K562 (cell line): ENCODE measurements at regions not wholly inside any gene's neighbourhood (a gene's known extent, or its start where the extent isn't known, plus 50 kb on each side); places are given as distances from the start of the nearest gene placed in this dataset.

ENCODE experiments used
- ARID1B ChIP-seq: fragments of 450-650 bp; IDR thresholded peaks from 2 replicates; pipeline ENCODE4 v1.6.1; 2016; ENCODE audit warnings: antibody characterized with exemption, mild to moderate bottlenecking, inconsistent platforms
- CBFA2T2 ChIP-seq: fragments of 450-650 bp; conservative IDR thresholded peaks from 2 replicates; pipeline ENCODE4 v1.6.1; 2017; ENCODE audit warnings: mild to moderate bottlenecking
- CBX1 ChIP-seq: sonication (generic); IDR thresholded peaks from 2 replicates; pipeline ENCODE4 v1.6.1; 2016; ENCODE audit warnings: antibody characterized with exemption, low read depth, mild to moderate bottlenecking
- CEBPB ChIP-seq: fragments of 450-650 bp; IDR thresholded peaks from 2 replicates; pipeline ENCODE4 v1.6.1; 2016; ENCODE audit warnings: missing genetic modification characterization, missing compliant biosample characterization
- CTBP1 ChIP-seq: fragments of 450-650 bp; IDR thresholded peaks from 2 replicates; pipeline ENCODE4 v1.6.1; 2016; ENCODE audit warnings: borderline replicate concordance
- DPF2 ChIP-seq: fragments of 450-650 bp; IDR thresholded peaks from 2 replicates; pipeline ENCODE4 v1.6.1; 2016
- EP300 ChIP-seq: IDR thresholded peaks from 2 replicates; pipeline ENCODE4 v1.6.1; 2012; ENCODE audit warnings: low read length, improper control_type of control experiment
- KDM1A ChIP-seq, 2 experiments: fragments of 450-650 bp; IDR thresholded peaks; 2 replicates each; pipeline ENCODE4 v1.6.1; 2016; ENCODE audit warnings: mild to moderate bottlenecking in 2 of 2
- KLF16 ChIP-seq: IDR thresholded peaks from 2 replicates; pipeline ENCODE4 v1.6.1; 2016; ENCODE audit warnings: antibody characterized with exemption
- MYNN ChIP-seq, 2 experiments: sonication (generic); formaldehyde crosslinking in 1 of 2; IDR thresholded peaks; 2 replicates each; pipeline versions ENCODE4 v1.5.0 to v1.6.1; 2016 to 2020; ENCODE audit warnings: antibody characterized with exemption in 1 of 2, missing genetic modification reagents in 1 of 2
- NCOR1 ChIP-seq: fragments of 450-650 bp; IDR thresholded peaks from 2 replicates; pipeline ENCODE4 v1.6.1; 2016; ENCODE audit warnings: mild to moderate bottlenecking, moderate library complexity
- POLR2AphosphoS5 ChIP-seq: IDR thresholded peaks from 2 replicates; pipeline ENCODE4 v1.6.1; 2011; ENCODE audit warnings: mild to moderate bottlenecking, low read depth, low read length, moderate library complexity; ENCODE audit not compliant: control insufficient read depth, insufficient read depth
- RCOR1 ChIP-seq, 2 experiments: IDR thresholded peaks; 2 replicates each; pipeline ENCODE4 v1.6.1; 2012; ENCODE audit warnings: low read depth in 2 of 2, low read length in 2 of 2, borderline replicate concordance in 1 of 2, improper control_type of control experiment in 1 of 2
- SMARCE1 ChIP-seq: fragments of 450-650 bp; IDR thresholded peaks from 2 replicates; pipeline ENCODE4 v1.7.1; 2016; ENCODE audit warnings: mild to moderate bottlenecking
- STAG1 ChIP-seq: sonication (generic); formaldehyde crosslinking; IDR thresholded peaks from 2 replicates; pipeline ENCODE4 v1.5.0; 2020; ENCODE audit warnings: missing genetic modification reagents, borderline replicate concordance
- TAL1 ChIP-seq: fragments of 450-650 bp; IDR thresholded peaks from 2 replicates; pipeline ENCODE4 v1.6.1; 2016; ENCODE audit warnings: mild to moderate bottlenecking
- TCF7 ChIP-seq: sonication (generic); IDR thresholded peaks from 2 replicates; pipeline ENCODE4 v1.6.1; 2016; ENCODE audit warnings: antibody characterized with exemption, borderline replicate concordance
- ZBED1 ChIP-seq: IDR thresholded peaks from 2 replicates; pipeline ENCODE4 v1.6.1; 2014
- ZNF316 ChIP-seq: fragments of 450-650 bp; IDR thresholded peaks from 2 replicates; pipeline ENCODE4 v1.6.1; 2016
- TF ChIP-seq, protein P1 (sequence below): sonication (generic); formaldehyde crosslinking; IDR thresholded peaks from 2 replicates; pipeline ENCODE4 v1.8.0; 2022; ENCODE audit warnings: missing genetic modification reagents, mild to moderate bottlenecking, borderline replicate concordance
- TF ChIP-seq, protein P2 (sequence below): sonication (generic); formaldehyde crosslinking; IDR thresholded peaks from 2 replicates; pipeline ENCODE4 v1.8.0; 2022; ENCODE audit warnings: missing genetic modification reagents, mild to moderate bottlenecking, moderate library complexity, borderline replicate concordance
- TF ChIP-seq, protein P3 (sequence below): fragments of 450-650 bp; IDR thresholded peaks from 2 replicates; pipeline ENCODE4 v1.6.1; 2016; ENCODE audit warnings: mild to moderate bottlenecking
- TF ChIP-seq, protein P4 (sequence below): fragments of 450-650 bp; IDR thresholded peaks from 2 replicates; pipeline ENCODE4 v1.7.1; 2018; ENCODE audit warnings: mild to moderate bottlenecking, low read depth; ENCODE audit not compliant: partially characterized antibody

DNA sequence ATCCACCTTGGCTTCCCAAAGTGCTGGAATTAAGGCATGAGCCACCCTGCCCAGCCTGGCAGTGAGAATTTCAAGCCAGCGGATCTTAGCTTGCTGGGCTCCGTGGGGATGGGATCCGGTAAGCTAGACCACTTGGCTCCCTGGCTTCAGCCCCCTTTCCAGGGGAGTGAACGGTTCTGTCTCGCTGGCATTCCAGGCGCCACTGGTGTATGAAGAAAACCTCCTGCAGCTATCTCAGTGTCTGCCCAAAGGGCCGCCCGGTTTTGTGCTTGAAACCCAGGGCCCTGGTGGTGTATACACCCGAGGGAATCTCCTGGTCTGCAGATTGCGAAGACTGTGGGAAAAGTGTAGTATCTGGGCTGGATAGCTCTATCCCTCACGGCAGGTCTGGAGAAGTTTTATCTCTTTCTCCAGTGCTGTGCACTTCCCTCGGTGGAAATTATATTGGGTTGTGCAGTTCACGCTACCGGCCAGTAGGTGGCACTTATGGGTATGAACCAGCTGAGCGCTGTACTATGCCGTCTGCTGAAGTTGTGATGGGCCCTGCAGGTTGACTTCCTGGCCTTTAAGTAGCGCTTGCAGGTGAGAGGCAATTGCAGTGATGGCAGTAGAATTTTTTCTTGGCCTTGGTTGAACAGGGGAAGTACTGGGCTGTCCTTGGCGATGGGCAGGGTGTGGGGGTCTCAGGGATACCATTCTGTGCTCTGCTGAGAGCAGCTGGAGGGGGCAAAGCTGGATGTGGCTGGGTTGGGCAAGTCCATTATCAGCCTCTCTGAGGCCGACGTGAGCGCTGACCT, 138.0 kb upstream of the MTPN start (continued):
- TF ChIP-seq CTBP1: 0 out of 2 replicates have a peak, but pooled peaks have one; percentile 47
- TF ChIP-seq, protein P1, sequence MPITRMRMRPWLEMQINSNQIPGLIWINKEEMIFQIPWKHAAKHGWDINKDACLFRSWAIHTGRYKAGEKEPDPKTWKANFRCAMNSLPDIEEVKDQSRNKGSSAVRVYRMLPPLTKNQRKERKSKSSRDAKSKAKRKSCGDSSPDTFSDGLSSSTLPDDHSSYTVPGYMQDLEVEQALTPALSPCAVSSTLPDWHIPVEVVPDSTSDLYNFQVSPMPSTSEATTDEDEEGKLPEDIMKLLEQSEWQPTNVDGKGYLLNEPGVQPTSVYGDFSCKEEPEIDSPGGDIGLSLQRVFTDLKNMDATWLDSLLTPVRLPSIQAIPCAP (CRISPR knock-in tag): no peak
- TF ChIP-seq DPF2: 0 out of 2 replicates have a peak, but pooled peaks have one; percentile 40
- TF ChIP-seq TCF7: 0 out of 2 replicates have a peak, but pooled peaks have one; percentile 53
- peak; percentile 70; the same call in 1 of the 2 replicates for TF ChIP-seq ARID1B
- peak; percentile 61 for TF ChIP-seq CBX1
- peak in 1 of 2 experiments; percentile 24; a peak in 1 of 4 replicates for TF ChIP-seq RCOR1 (IDR thresholded peaks at IDR 0.05; ENCODE audit: borderline replicate concordance in 1 of 2, low read depth in 2 of 2, low read length in 2 of 2)
- TF ChIP-seq, protein P2, sequence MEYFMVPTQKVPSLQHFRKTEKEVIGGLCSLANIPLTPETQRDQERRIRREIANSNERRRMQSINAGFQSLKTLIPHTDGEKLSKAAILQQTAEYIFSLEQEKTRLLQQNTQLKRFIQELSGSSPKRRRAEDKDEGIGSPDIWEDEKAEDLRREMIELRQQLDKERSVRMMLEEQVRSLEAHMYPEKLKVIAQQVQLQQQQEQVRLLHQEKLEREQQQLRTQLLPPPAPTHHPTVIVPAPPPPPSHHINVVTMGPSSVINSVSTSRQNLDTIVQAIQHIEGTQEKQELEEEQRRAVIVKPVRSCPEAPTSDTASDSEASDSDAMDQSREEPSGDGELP (CRISPR knock-in tag): peak; percentile 91
- TF ChIP-seq STAG1: 0 out of 2 replicates have a peak, but pooled peaks have one; percentile 29
- TF ChIP-seq SMARCE1: no peak
- TF ChIP-seq, protein P3, sequence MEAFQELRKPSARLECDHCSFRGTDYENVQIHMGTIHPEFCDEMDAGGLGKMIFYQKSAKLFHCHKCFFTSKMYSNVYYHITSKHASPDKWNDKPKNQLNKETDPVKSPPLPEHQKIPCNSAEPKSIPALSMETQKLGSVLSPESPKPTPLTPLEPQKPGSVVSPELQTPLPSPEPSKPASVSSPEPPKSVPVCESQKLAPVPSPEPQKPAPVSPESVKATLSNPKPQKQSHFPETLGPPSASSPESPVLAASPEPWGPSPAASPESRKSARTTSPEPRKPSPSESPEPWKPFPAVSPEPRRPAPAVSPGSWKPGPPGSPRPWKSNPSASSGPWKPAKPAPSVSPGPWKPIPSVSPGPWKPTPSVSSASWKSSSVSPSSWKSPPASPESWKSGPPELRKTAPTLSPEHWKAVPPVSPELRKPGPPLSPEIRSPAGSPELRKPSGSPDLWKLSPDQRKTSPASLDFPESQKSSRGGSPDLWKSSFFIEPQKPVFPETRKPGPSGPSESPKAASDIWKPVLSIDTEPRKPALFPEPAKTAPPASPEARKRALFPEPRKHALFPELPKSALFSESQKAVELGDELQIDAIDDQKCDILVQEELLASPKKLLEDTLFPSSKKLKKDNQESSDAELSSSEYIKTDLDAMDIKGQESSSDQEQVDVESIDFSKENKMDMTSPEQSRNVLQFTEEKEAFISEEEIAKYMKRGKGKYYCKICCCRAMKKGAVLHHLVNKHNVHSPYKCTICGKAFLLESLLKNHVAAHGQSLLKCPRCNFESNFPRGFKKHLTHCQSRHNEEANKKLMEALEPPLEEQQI: 0 out of 2 replicates have a peak, but pooled peaks have one; percentile 69
- TF ChIP-seq, protein P4, sequence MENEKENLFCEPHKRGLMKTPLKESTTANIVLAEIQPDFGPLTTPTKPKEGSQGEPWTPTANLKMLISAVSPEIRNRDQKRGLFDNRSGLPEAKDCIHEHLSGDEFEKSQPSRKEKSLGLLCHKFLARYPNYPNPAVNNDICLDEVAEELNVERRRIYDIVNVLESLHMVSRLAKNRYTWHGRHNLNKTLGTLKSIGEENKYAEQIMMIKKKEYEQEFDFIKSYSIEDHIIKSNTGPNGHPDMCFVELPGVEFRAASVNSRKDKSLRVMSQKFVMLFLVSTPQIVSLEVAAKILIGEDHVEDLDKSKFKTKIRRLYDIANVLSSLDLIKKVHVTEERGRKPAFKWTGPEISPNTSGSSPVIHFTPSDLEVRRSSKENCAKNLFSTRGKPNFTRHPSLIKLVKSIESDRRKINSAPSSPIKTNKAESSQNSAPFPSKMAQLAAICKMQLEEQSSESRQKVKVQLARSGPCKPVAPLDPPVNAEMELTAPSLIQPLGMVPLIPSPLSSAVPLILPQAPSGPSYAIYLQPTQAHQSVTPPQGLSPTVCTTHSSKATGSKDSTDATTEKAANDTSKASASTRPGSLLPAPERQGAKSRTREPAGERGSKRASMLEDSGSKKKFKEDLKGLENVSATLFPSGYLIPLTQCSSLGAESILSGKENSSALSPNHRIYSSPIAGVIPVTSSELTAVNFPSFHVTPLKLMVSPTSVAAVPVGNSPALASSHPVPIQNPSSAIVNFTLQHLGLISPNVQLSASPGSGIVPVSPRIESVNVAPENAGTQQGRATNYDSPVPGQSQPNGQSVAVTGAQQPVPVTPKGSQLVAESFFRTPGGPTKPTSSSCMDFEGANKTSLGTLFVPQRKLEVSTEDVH: peak; percentile 19
- no peak for TF ChIP-seq ZBED1
- peak; percentile 72 for TF ChIP-seq KLF16
- TF ChIP-seq KDM1A (IDR thresholded peaks at IDR 0.05): no peak
- peak; percentile 90 for TF ChIP-seq ZNF316
- 0 out of 2 replicates have a peak, but pooled peaks have one; percentile 41 for TF ChIP-seq POLR2AphosphoS5
- peak; percentile 47 for TF ChIP-seq EP300
- peak; percentile 51; the same call in 1 of the 2 replicates for TF ChIP-seq CBFA2T2
- peak; percentile 61 for TF ChIP-seq NCOR1
- TF ChIP-seq CEBPB: 0 out of 2 replicates have a peak, but pooled peaks have one; percentile 0
- 0 out of 2 replicates have a peak, but pooled peaks have one; percentile 56 for TF ChIP-seq MYNN (IDR thresholded peaks at IDR 0.05)
- TF ChIP-seq MYNN (CRISPR knock-in tag; IDR thresholded peaks at IDR 0.05): no peak
- TF ChIP-seq TAL1: peak; percentile 50; the same call in 1 of the 2 replicates
